HEK293 (cell line): ENCODE measurements at regions not wholly inside any gene's neighbourhood (a gene's known extent, or its start where the extent isn't known, plus 50 kb on each side); places are given as distances from the start of the nearest gene placed in this dataset.

Experiments used
- CTCF ChIA-PET: fragments of 350-600 bp; formaldehyde crosslinking; extraction: SDS; loops from one replicate; lab custom pipeline; 2021; ENCODE audit warnings: antibody characterized with exemption; lab: Yijun Ruan, JAX
- POLR2A ChIA-PET: fragments of 300-600 bp; formaldehyde crosslinking; extraction: SDS; loops from one replicate; lab custom pipeline; 2020; ENCODE audit warnings: antibody characterized with exemption, inconsistent platforms; lab: Yijun Ruan, JAX
- H3K27ac ChIP-seq: fragments of 200-500 bp; sonication (Bioruptor generic); 2 replicates; pipeline ENCODE4 v1.5.1; 2014; ENCODE audit warnings: low read depth, low read length, control low read depth, inconsistent platforms; ENCODE audit errors: extremely low read depth
- H3K36me3 ChIP-seq, 2 experiments: fragments of 200-500 bp in 1 of 2; sonication (Bioruptor generic) in 1 of 2; 1 replicate in 1 of 2; 2 replicates in 1 of 2; pipeline ENCODE4 v1.5.1; 2014 to 2017; ENCODE audit warnings: inconsistent platforms in 2 of 2, low read length in 2 of 2; ENCODE audit not compliant: control insufficient read depth in 2 of 2, insufficient read depth in 1 of 2
- H3K4me1 ChIP-seq: fragments of 200-500 bp; sonication (Bioruptor generic); 2 replicates; pipeline ENCODE4 v1.5.1; 2014; ENCODE audit warnings: mild to moderate bottlenecking, low read length, inconsistent platforms; ENCODE audit not compliant: control insufficient read depth, insufficient read depth
- H3K4me3 ChIP-seq: 2 replicates; pipeline ENCODE4 v1.5.1; 2011; ENCODE audit warnings: low read depth, mild to moderate bottlenecking, control low read depth, low read length, moderate library complexity
- H3K9me3 ChIP-seq: fragments of 200-500 bp; sonication (Bioruptor generic); 2 replicates; pipeline ENCODE4 v1.5.1; 2014; ENCODE audit warnings: low read depth, low read length, inconsistent platforms; ENCODE audit not compliant: control insufficient read depth, insufficient read depth
- ATF2 ChIP-seq: fragments of 450-650 bp; formaldehyde crosslinking; IDR thresholded peaks from 2 replicates; pipeline ENCODE4 v1.5.1; 2016; ENCODE audit warnings: missing biosample characterization, missing genetic modification characterization, low read depth
- IKZF3 ChIP-seq: fragments of 450-650 bp; IDR thresholded peaks from 2 replicates; pipeline ENCODE4 v1.5.0; 2018; ENCODE audit warnings: missing biosample characterization, mild to moderate bottlenecking, missing genetic modification characterization, moderate library complexity
- PRDM4 ChIP-seq: fragments of 450-650 bp; formaldehyde crosslinking; IDR thresholded peaks from 2 replicates; pipeline ENCODE4 v1.5.1; 2017; ENCODE audit warnings: missing biosample characterization, missing genetic modification characterization
- RBAK ChIP-seq: fragments of 450-650 bp; formaldehyde crosslinking; IDR thresholded peaks from 2 replicates; pipeline ENCODE4 v1.5.1; 2016; ENCODE audit warnings: missing biosample characterization, missing genetic modification characterization
- SETDB1 ChIP-seq: IDR thresholded peaks from one replicate; pipeline ENCODE4 v1.6.1; 2017; ENCODE audit warnings: mild to moderate bottlenecking, low read length, moderate library complexity, mixed read lengths; ENCODE audit not compliant: insufficient read length
- YY2 ChIP-seq: fragments of 450-650 bp; formaldehyde crosslinking; IDR thresholded peaks from 2 replicates; pipeline ENCODE4 v1.5.1; 2016; ENCODE audit warnings: missing biosample characterization, missing genetic modification characterization
- ZBTB8A ChIP-seq: fragments of 450-650 bp; formaldehyde crosslinking; IDR thresholded peaks from 2 replicates; pipeline ENCODE4 v1.5.1; 2016; ENCODE audit warnings: missing biosample characterization, missing genetic modification characterization
- ZEB2 ChIP-seq: fragments of 450-650 bp; formaldehyde crosslinking; IDR thresholded peaks from 2 replicates; pipeline ENCODE4 v1.5.1; 2016; ENCODE audit warnings: missing biosample characterization, missing genetic modification characterization
- ZFP3 ChIP-seq: fragments of 450-650 bp; formaldehyde crosslinking; IDR thresholded peaks from 2 replicates; pipeline ENCODE4 v1.5.1; 2016; ENCODE audit warnings: low read depth, missing biosample characterization, missing genetic modification characterization
- ZFP41 ChIP-seq: fragments of 450-650 bp; formaldehyde crosslinking; IDR thresholded peaks from 2 replicates; pipeline ENCODE4 v1.5.1; 2016; ENCODE audit warnings: missing biosample characterization, missing genetic modification characterization, borderline replicate concordance
- ZNF132 ChIP-seq: fragments of 450-650 bp; formaldehyde crosslinking; IDR thresholded peaks from 2 replicates; pipeline ENCODE4 v1.5.1; 2017; ENCODE audit warnings: missing biosample characterization, missing genetic modification characterization, borderline replicate concordance
- ZNF148 ChIP-seq: fragments of 450-650 bp; formaldehyde crosslinking; IDR thresholded peaks from 2 replicates; pipeline ENCODE4 v1.5.0; 2017; ENCODE audit warnings: missing biosample characterization, missing genetic modification characterization, borderline replicate concordance
- ZNF157 ChIP-seq: fragments of 450-650 bp; formaldehyde crosslinking; IDR thresholded peaks from 2 replicates; pipeline ENCODE4 v1.5.1; 2016; ENCODE audit warnings: missing biosample characterization, missing genetic modification characterization
- ZNF18 ChIP-seq: fragments of 450-650 bp; formaldehyde crosslinking; IDR thresholded peaks from 2 replicates; pipeline ENCODE4 v1.5.1; 2016; ENCODE audit warnings: missing biosample characterization, missing genetic modification characterization
- ZNF302 ChIP-seq: fragments of 450-650 bp; formaldehyde crosslinking; IDR thresholded peaks from 2 replicates; pipeline ENCODE4 v1.5.1; 2016; ENCODE audit warnings: missing biosample characterization, missing genetic modification characterization, low read depth
- ZNF426 ChIP-seq: fragments of 450-650 bp; formaldehyde crosslinking; IDR thresholded peaks from 2 replicates; pipeline ENCODE4 v1.5.1; 2017; ENCODE audit warnings: missing biosample characterization, missing genetic modification characterization, mild to moderate bottlenecking, inconsistent platforms, moderate library complexity
- ZNF433 ChIP-seq: fragments of 450-650 bp; formaldehyde crosslinking; IDR thresholded peaks from 2 replicates; pipeline ENCODE4 v1.5.1; 2016; ENCODE audit warnings: missing biosample characterization, missing genetic modification characterization, low read depth
- ZNF692 ChIP-seq: fragments of 450-650 bp; formaldehyde crosslinking; IDR thresholded peaks from 2 replicates; pipeline ENCODE4 v1.5.1; 2016; ENCODE audit warnings: missing biosample characterization, missing genetic modification characterization
- ZNF792 ChIP-seq: fragments of 450-650 bp; formaldehyde crosslinking; IDR thresholded peaks from 2 replicates; pipeline ENCODE4 v1.5.1; 2016; ENCODE audit warnings: missing biosample characterization, missing genetic modification characterization
- ZNF837 ChIP-seq: fragments of 450-650 bp; formaldehyde crosslinking; IDR thresholded peaks from 2 replicates; pipeline ENCODE4 v1.5.1; 2016; ENCODE audit warnings: missing biosample characterization, missing genetic modification characterization
- ZSCAN30 ChIP-seq: fragments of 450-650 bp; IDR thresholded peaks from 2 replicates; pipeline ENCODE4 v1.5.1; 2018; ENCODE audit warnings: missing biosample characterization, mild to moderate bottlenecking, missing genetic modification characterization, moderate library complexity
- TF ChIP-seq, protein P1 (sequence below): fragments of 450-650 bp; formaldehyde crosslinking; IDR thresholded peaks from 2 replicates; pipeline ENCODE4 v1.5.1; 2016; ENCODE audit warnings: missing biosample characterization, missing genetic modification characterization, borderline replicate concordance
- TF ChIP-seq, protein P2 (sequence below): fragments of 450-650 bp; formaldehyde crosslinking; IDR thresholded peaks from 2 replicates; pipeline ENCODE4 v1.5.1; 2016; ENCODE audit warnings: missing biosample characterization, missing genetic modification characterization

GRCh38 chr14:62602712-62603111, 442.5 kb downstream of the KCNH5 start (continued):
- TF ChIP-seq ZNF18 (tag by site-specific recombination) (no peak), ZFP41 (no peak), ATF2 (no peak), ZFP3 (tag by site-specific recombination) (no peak)

DNA sequence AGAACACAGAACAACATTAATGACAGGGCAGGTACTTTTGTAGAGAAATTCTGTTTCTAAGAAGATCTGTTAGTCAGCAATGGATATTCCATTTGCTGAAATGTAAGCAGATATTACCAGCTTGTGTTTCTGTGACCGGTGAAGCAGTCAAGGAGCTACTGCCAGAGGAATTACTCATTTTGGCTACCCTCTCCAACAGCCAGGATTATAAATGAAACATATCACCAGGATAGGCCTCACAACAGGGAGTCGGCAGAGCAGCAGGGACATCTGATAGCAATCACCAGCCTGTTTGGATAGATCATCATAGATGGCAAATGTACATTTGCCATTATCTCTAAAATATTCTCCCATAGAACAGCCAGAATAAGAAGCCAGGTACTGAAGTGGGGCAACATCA, 440.7 kb downstream of the KCNH5 start:
- Histone ChIP-seq H3K4me3 (no peak overlapping the region), H3K36me3 (no peaks in the 10 kb centered on the region), H3K9me3 (no peaks in the 10 kb centered on the region), H3K4me1 (no peaks in the 10 kb centered on the region), H3K27ac (no peak overlapping the region)
- TF ChIP-seq ZNF692 (tag by site-specific recombination) (no peak), PRDM4 (no peak), SETDB1 (no peak), ZBTB8A (tag by site-specific recombination) (no peak), RBAK (tag by site-specific recombination) (no peak), ZNF433 (tag by site-specific recombination) (no peak), IKZF3 (tag by site-specific recombination) (no peak), ZNF157 (tag by site-specific recombination) (no peak), ZNF148 (tag by site-specific recombination) (no peak), ZNF132 (tag by site-specific recombination) (no peak), ZEB2 (tag by site-specific recombination) (no peak), ZSCAN30 (tag by site-specific recombination) (no peak), ZNF837 (tag by site-specific recombination) (no peak), ZNF426 (tag by site-specific recombination) (no peak), ZNF792 (tag by site-specific recombination) (no peak), YY2 (tag by site-specific recombination) (no peak), ZNF302 (tag by site-specific recombination) (no peak), ZFP41 (no peak)
- TF ChIP-seq, protein P1, sequence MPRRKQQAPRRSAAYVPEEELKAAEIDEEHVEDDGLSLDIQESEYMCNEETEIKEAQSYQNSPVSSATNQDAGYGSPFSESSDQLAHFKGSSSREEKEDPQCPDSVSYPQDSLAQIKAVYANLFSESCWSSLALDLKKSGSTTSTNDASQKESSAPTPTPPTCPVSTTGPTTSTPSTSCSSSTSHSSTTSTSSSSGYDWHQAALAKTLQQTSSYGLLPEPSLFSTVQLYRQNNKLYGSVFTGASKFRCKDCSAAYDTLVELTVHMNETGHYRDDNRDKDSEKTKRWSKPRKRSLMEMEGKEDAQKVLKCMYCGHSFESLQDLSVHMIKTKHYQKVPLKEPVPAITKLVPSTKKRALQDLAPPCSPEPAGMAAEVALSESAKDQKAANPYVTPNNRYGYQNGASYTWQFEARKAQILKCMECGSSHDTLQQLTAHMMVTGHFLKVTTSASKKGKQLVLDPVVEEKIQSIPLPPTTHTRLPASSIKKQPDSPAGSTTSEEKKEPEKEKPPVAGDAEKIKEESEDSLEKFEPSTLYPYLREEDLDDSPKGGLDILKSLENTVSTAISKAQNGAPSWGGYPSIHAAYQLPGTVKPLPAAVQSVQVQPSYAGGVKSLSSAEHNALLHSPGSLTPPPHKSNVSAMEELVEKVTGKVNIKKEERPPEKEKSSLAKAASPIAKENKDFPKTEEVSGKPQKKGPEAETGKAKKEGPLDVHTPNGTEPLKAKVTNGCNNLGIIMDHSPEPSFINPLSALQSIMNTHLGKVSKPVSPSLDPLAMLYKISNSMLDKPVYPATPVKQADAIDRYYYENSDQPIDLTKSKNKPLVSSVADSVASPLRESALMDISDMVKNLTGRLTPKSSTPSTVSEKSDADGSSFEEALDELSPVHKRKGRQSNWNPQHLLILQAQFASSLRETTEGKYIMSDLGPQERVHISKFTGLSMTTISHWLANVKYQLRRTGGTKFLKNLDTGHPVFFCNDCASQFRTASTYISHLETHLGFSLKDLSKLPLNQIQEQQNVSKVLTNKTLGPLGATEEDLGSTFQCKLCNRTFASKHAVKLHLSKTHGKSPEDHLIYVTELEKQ (tag by site-specific recombination) = no peak
- TF ChIP-seq, protein P2, sequence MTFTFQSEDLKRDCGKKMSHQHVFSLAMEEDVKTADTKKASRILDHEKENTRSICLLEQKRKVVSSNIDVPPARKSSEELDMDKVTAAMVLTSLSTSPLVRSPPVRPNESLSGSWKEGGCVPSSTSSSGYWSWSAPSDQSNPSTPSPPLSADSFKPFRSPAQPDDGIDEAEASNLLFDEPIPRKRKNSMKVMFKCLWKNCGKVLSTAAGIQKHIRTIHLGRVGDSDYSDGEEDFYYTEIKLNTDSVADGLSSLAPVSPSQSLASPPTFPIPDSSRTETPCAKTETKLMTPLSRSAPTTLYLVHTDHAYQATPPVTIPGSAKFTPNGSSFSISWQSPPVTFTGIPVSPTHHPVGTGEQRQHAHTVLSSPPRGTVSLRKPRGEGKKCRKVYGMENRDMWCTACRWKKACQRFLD = no peak
- POLR2A ChIA-PET = no interaction called here
- CTCF ChIA-PET = no interaction called here
